Breast epithelium (tissue), 4 donors: ENCODE measurements at regions not wholly inside any gene's neighbourhood (a gene's known extent, or its start where the extent isn't known, plus 50 kb on each side); places are given as distances from the start of the nearest gene placed in this dataset.

Source experiments
- DNase-seq, 2 donors: peaks; one replicate each; pipeline ENCODE4 v3.0.0-alpha.2; 2019; ENCODE audit warnings: low spot score in 2 of 2
- H3K27ac ChIP-seq, 2 donors: fragments of 200-600 bp; sonication (generic) in 1 of 2; one replicate each; pipeline ENCODE4 v1.5.1; 2016 to 2019; ENCODE audit warnings: mild to moderate bottlenecking in 1 of 2
- H3K27me3 ChIP-seq, 2 donors: fragments of 200-600 bp; sonication (generic) in 1 of 2; one replicate each; pipeline versions ENCODE4 v1.5.1 to v1.6.0; 2017 to 2019; ENCODE audit warnings: control low read depth in 1 of 2, mild to moderate bottlenecking in 1 of 2
- H3K36me3 ChIP-seq: fragments of 200-600 bp; one replicate; pipeline ENCODE4 v1.5.1; 2019
- H3K4me1 ChIP-seq, 2 donors: fragments of 200-600 bp; sonication (generic); one replicate each; pipeline ENCODE4 v1.5.1; 2016 to 2019; ENCODE audit warnings: control low read depth in 1 of 2
- H3K4me3 ChIP-seq, 3 donors: fragments of 200-600 bp; sonication (generic); 1 replicate in 2 of 3; 2 replicates in 1 of 3; pipeline ENCODE4 v1.5.1; 2016 to 2019; ENCODE audit warnings: mild to moderate bottlenecking in 3 of 3, moderate library complexity in 2 of 3
- H3K9me3 ChIP-seq, 2 donors: fragments of 200-600 bp; sonication (generic) in 1 of 2; one replicate each; pipeline ENCODE4 v1.5.1; 2016 to 2019; ENCODE audit warnings: control low read depth in 1 of 2
- POLR2A ChIP-seq: fragments of 450-650 bp; IDR thresholded peaks from one replicate; pipeline ENCODE4 v1.6.1; 2016; ENCODE audit warnings: antibody characterized with exemption, mild to moderate bottlenecking, moderate library complexity
- POLR2AphosphoS5 ChIP-seq, 3 donors: sonication (generic); formaldehyde crosslinking; IDR thresholded peaks; one replicate each; pipeline ENCODE4 v1.6.1; 2017; ENCODE audit warnings: antibody characterized with exemption in 3 of 3
- intact Hi-C: fragments of 100-400 bp; cut with DNase I; formaldehyde crosslinking; loops from one replicate; pipeline ENCODE4 v1.15.1; 2023; ENCODE audit warnings: low total_unique reads
- TF ChIP-seq, protein P1 (sequence below), 3 donors: fragments of 450-650 bp; IDR thresholded peaks; one replicate each; pipeline ENCODE4 v1.5.1; 2016 to 2017; ENCODE audit warnings: antibody characterized with exemption in 3 of 3, mild to moderate bottlenecking in 3 of 3, moderate library complexity in 3 of 3

DNA sequence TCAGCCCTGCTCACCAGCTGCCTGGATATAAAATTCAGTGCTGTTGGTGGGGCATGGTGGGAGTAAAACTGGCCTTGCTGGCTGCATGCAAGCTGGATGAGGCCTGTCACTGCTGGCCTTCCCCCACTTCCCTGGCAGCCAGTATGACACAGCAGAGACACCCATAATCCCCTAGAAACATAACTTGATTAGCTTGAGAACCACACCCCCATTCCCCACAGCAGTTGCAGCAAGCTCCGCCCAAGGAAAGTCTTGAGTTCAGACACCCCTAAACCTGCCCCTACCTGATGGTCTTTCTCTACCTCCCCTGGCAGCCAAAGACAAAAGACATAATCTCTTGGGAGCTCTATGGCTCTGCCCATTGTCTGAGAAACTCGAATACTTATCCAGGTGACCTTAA lies 405.1 kb upstream of the NECTIN3 start:
- Histone ChIP-seq H3K4me3 (no peak overlapping the region), H3K9me3 (peaks cover 12 to 29% of the 10 kb centered on the region in 2 donors), H3K36me3 (no peaks in the 10 kb centered on the region), H3K27me3 (no peaks in the 10 kb centered on the region), H3K27ac (no peak overlapping the region), H3K4me1 (no peaks in the 10 kb centered on the region)
- no peak for DNase-seq
- TF ChIP-seq POLR2A, result no peak
- TF ChIP-seq POLR2AphosphoS5 (IDR thresholded peaks at IDR 0.05), result no peak
- TF ChIP-seq, protein P1, sequence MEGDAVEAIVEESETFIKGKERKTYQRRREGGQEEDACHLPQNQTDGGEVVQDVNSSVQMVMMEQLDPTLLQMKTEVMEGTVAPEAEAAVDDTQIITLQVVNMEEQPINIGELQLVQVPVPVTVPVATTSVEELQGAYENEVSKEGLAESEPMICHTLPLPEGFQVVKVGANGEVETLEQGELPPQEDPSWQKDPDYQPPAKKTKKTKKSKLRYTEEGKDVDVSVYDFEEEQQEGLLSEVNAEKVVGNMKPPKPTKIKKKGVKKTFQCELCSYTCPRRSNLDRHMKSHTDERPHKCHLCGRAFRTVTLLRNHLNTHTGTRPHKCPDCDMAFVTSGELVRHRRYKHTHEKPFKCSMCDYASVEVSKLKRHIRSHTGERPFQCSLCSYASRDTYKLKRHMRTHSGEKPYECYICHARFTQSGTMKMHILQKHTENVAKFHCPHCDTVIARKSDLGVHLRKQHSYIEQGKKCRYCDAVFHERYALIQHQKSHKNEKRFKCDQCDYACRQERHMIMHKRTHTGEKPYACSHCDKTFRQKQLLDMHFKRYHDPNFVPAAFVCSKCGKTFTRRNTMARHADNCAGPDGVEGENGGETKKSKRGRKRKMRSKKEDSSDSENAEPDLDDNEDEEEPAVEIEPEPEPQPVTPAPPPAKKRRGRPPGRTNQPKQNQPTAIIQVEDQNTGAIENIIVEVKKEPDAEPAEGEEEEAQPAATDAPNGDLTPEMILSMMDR (IDR thresholded peaks at IDR 0.05), result no peak
- intact Hi-C loops, result loop anchor here (1.0 kb wide), 1 partner anchor 14 kb away; no protein-coding TSS in a partner anchor

DNA sequence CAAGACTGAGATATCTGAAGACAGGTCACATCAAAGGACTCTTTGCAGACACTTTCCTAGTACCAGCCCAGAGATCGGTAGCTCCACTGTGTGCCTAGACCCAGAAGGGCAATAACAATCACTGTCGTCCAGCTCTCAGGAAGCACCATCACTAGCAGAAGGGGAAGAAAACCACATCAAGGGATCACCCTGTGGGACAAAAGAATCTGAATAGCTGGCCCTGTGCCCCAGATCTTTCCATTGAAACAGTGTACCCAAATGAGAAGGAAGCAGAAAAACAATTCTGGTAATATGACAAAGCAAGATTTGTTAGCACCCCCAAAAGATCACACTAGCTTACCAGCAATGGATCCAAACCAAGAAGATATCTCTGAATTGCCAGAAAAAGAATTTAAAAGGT lies 404.4 kb upstream of the NECTIN3 start:
- peaks cover 12 to 26% of the 10 kb centered on the region in 2 donors for H3K9me3 ChIP-seq
- DNase-seq, result no peak
- no peak overlapping the region for H3K4me3 ChIP-seq
- no peak overlapping the region for H3K27ac ChIP-seq
- intact Hi-C loops, result no loop called here
- no peaks in the 10 kb centered on the region for H3K27me3 ChIP-seq
- no peaks in the 10 kb centered on the region for H3K4me1 ChIP-seq
- H3K36me3 ChIP-seq, result no peaks in the 10 kb centered on the region
- TF ChIP-seq, protein P1 (IDR thresholded peaks at IDR 0.05), result no peak
- TF ChIP-seq POLR2A (no peak), POLR2AphosphoS5 (IDR thresholded peaks at IDR 0.05) (no peak)

DNA sequence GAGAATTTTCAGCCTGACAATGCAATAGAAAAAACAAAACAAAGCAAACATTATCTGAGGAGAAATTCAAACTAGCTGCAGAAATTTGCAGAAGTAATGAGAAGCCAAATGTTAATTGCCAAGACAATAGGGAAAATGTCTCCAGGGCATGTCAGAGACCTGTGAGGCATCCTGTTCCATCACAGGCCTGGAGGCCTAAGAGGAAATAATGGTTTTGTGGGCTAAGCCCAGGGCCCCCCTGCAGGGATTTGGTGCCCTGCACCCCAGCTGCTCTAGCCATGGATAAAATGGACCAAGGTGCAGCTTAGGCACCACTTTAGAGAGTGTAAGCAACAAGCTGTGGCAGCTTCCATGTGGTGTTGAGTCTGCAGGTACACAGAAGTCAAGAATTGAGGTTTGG lies 401.2 kb upstream of the NECTIN3 start:
- Histone ChIP-seq H3K4me3 (no peak overlapping the region), H3K27me3 (no peaks in the 10 kb centered on the region), H3K27ac (no peak overlapping the region), H3K9me3 (peaks cover 12 to 19% of the 10 kb centered on the region in 2 donors), H3K4me1 (no peaks in the 10 kb centered on the region), H3K36me3 (no peaks in the 10 kb centered on the region)
- DNase-seq, result no peak
- TF ChIP-seq, protein P1 (IDR thresholded peaks at IDR 0.05), result no peak
- intact Hi-C loops, result no loop called here

DNA sequence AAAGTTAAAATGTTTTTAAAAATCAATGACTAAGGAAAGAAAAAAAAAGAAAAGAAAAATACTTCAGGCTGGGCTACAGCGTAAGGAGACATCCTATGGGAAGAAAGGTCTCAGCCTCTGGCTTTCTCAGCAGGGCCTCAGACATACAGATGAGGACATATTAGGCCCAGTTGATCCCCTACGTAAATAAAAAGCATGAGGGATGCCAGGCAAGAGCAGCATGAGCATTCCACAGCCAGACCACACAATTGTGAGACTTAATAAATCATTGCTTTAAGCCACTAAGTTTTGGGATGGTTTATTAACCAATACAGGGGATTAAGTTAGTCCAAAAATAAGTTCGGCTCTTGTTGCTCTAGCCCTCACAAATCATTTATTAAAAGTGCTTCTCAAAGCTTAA lies 394.1 kb upstream of the NECTIN3 start:
- Histone ChIP-seq H3K27me3 (no peaks in the 10 kb centered on the region), H3K36me3 (no peaks in the 10 kb centered on the region), H3K4me3 (no peak overlapping the region), H3K4me1 (no peaks in the 10 kb centered on the region), H3K27ac (no peak overlapping the region), H3K9me3 (no peaks in the 10 kb centered on the region)
- intact Hi-C loops, result no loop called here
- DNase-seq, result no peak
- no peak for TF ChIP-seq POLR2A
- TF ChIP-seq, protein P1 (IDR thresholded peaks at IDR 0.05), result no peak
- no peak for TF ChIP-seq POLR2AphosphoS5 (IDR thresholded peaks at IDR 0.05)

DNA sequence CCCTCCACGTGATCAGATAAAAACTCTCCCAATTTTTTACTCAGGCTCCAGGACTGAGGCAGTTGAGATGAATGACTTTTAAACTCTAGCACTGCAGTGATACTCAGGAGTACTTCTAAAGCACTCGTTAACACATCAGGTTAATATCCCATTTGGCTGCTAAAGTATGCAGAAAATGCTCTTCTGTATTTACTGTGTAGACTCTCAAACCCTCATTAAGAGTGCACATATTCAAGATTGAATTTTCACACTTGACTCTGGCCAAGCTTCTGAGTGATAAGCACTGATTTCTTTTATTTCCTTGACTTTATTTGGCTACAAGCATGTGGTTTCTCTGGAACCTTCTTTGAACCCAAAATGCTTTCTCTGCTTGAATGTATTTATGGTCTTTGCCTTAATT lies 392.3 kb upstream of the NECTIN3 start:
- intact Hi-C loops, result no loop called here
- Histone ChIP-seq H3K27ac (no peak overlapping the region), H3K36me3 (no peaks in the 10 kb centered on the region), H3K4me1 (no peaks in the 10 kb centered on the region), H3K9me3 (no peaks in the 10 kb centered on the region), H3K4me3 (no peak overlapping the region), H3K27me3 (no peaks in the 10 kb centered on the region)
- TF ChIP-seq, protein P1 (IDR thresholded peaks at IDR 0.05), result no peak
- DNase-seq, result no peak
